HG03159 (cell line): ENCODE measurements at regions not wholly inside any gene's neighbourhood (a gene's known extent, or its start where the extent isn't known, plus 50 kb on each side); places are given as distances from the start of the nearest gene placed in this dataset.
A peak's percentile ranks its signal among the peaks of the same experiment; 100 is the strongest.

Experiments used
- ATAC-seq: cut with Tn5 transposase; IDR thresholded peaks from one replicate; pipeline ENCODE4 v1.9.1; 2021; ENCODE audit warnings: mild to moderate bottlenecking, moderate library complexity; ENCODE audit not compliant: unreplicated experiment

GRCh38 chr1:87853576-87854351 is 525.1 kb downstream of the LMO4 start:
- ATAC-seq: no peak

GRCh38 chr1:87863317-87863716 is 534.6 kb downstream of the LMO4 start:
- ATAC-seq: no peak

- peak; percentile 75 for ATAC-seq
These were observed 536.0 kb downstream of the LMO4 start for GRCh38 chr1:87864676-87865075.

- ATAC-seq: no peak
These were observed 537.7 kb downstream of the LMO4 start for GRCh38 chr1:87866416-87866815.

DNA sequence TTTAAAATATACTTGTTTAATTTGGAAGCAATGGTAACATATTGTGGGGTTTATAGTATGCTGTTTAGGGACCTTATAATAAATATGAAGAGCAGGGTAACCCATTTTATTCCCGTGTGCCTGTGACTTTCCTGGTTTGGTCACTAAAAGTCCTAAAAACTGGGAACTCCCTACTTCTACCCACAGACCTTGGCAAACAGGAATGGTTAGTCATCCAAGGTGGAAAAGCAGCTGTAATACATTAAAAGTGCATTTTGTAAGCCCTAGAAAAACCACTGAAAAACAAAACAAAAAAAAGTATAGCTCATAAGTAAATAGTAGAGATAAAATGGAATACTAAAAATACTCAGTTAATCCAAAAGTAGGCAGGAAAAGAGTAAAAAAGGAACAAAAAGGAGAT is 538.9 kb downstream of the LMO4 start:
- no peak for ATAC-seq

DNA sequence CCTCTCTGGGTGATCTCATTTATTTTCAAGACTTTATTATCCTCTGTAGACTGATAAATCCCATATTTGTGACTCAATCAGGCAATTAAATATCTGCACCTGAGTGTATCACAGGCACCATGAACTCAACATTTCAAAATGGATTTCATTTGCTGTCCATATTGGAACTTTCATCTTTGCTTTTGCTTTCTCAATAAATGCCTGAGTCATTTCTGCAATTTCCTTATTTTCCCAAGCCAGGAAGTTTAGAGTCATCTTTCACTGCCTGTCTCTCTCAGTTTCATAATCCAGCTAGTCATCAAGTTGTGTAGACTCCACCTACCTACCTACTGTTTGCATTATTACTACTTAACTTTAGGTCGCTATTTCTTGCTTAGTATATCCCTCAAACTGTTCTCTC is 540.9 kb downstream of the LMO4 start:
- no peak for ATAC-seq

- peak; percentile 60 for ATAC-seq
These were observed 543.5 kb downstream of the LMO4 start for GRCh38 chr1:87872189-87872588.

DNA sequence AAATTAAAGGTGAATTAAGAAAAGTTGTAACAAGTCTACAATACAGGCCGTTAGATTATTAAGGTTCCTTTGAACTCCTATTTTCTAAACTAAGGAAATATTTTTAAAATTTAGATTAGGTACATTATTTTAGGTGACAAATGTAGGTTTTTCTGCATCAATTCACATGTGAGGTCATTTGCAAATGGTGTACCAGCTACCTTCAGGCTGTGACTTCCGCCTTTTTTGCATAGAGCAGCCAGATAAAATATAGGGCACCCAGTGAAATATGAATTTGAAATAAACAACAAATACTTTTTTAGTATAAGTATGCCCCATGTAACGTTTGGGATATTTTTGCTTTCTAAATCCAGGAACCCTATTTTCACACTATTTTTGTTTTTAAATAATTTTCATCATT is 544.0 kb downstream of the LMO4 start:
- no peak for ATAC-seq

- no peak for ATAC-seq
These were observed 550.2 kb downstream of the LMO4 start for GRCh38 chr1:87878873-87879272.

DNA sequence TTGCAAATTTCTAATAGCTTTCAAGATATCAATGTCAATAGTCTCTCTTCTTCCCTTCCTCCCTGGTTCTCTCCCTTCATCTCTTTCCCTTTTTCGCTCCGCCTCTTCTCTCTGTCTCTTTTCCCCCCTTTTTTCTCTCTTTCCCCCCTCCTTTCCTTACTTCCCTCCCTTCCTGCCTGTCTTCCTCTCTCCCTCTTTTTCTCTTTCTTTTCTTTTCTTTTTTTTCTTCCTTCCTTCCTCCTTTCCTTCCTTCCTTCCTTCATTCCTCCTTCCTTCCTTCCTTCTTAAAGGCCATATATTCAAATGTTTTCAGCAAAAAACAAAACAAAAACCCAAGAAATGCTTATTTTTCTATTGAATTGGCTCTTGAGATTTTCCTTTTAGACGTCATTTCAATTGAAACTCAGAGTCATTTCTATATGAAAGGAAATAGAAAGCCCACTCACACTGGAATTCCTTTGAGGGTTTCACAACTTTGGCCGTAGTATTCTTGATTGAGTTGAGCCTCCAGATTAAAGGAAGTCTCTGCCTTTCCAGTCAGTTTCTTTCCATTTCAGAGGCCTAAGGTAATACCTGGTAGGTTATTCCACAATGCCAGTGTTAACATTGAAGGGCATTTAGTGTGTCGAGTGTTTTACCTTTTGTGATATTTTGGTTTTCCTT is 551.5 kb downstream of the LMO4 start:
- ATAC-seq: no peak

GRCh38 chr1:87880764-87881163 is 552.1 kb downstream of the LMO4 start:
- ATAC-seq: no peak

GRCh38 chr1:87883906-87884305 is 555.2 kb downstream of the LMO4 start:
- no peak for ATAC-seq

- ATAC-seq: no peak
These were observed 555.9 kb downstream of the LMO4 start for GRCh38 chr1:87884581-87884980.

GRCh38 chr1:87885278-87886025 is 556.8 kb downstream of the LMO4 start:
- ATAC-seq: no peak

GRCh38 chr1:87887100-87887499 is 558.4 kb downstream of the LMO4 start:
- no peak for ATAC-seq

DNA sequence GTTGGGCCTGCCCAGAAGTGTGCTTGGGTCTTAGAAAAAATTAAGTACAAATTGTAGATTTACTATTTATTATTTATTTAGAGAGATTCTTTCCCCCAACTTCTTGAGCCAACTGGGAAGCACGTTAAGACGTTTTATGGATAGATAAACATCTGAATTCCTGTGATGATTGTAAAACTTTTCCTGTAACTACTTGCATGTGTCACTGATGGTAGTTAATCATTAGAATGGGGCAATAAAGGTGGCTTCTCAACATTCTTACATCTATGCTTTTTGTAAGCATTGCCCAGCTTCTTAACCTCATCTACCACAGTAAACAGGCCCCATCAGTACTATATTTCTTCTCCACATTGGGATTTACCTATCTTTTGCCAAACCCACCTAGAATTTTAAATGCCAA is 559.8 kb downstream of the LMO4 start:
- no peak for ATAC-seq

GRCh38 chr1:87894062-87894461 is 565.4 kb downstream of the LMO4 start:
- no peak for ATAC-seq

DNA sequence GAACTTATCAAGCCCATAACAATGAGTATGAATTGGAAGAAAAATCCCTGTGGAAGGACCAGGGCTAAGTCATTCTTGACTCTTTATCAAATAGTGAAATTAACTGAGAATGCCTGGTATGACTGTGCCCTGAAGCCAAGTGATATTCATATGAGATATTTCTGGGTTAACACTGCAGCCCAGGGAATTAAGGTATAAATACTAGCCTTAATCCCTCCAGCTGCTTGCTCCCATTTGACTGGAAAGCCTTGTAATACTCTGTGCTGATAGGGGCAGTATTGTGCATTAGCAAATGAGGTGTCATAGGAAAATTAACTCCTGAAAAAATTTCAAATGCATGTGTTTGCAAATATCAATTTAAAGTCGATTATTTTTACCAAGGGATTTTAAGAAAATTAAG is 568.8 kb downstream of the LMO4 start:
- no peak for ATAC-seq

DNA sequence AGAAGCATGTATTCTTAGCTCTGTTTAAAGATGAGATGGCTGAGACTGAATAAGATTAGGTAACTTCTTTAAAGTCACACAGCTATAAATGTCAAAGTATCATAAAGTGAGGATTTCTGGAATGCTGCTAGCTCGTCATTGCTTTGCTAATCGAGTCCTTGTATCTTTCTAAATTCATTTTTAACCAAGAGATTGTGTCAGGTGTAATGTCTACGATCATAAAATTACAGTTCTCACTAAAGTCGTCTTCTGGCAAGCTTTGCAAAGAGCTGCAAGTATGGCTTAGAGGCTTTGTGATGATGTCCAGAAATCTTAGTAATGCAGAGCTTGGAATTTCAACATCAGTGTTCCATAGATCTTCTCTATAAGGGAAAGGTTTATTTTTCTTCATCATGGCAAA is 569.8 kb downstream of the LMO4 start:
- no peak for ATAC-seq

- no peak for ATAC-seq
These were observed 570.3 kb downstream of the LMO4 start for GRCh38 chr1:87899017-87899416.

GRCh38 chr1:87899746-87900145 is 571.1 kb downstream of the LMO4 start:
- ATAC-seq: no peak

- ATAC-seq: no peak
These were observed 574.1 kb downstream of the LMO4 start for GRCh38 chr1:87902830-87903229.
